ENCODE measurements at regions not wholly inside any gene's neighbourhood (a gene's known extent, or its start where the extent isn't known, plus 50 kb on each side); places are given as distances from the start of the nearest gene placed in this dataset.

GRCh38 chr10:84053626-84054025, 85.7 kb upstream of the GHITM start:
- TF ChIP-seq, protein P1, sequence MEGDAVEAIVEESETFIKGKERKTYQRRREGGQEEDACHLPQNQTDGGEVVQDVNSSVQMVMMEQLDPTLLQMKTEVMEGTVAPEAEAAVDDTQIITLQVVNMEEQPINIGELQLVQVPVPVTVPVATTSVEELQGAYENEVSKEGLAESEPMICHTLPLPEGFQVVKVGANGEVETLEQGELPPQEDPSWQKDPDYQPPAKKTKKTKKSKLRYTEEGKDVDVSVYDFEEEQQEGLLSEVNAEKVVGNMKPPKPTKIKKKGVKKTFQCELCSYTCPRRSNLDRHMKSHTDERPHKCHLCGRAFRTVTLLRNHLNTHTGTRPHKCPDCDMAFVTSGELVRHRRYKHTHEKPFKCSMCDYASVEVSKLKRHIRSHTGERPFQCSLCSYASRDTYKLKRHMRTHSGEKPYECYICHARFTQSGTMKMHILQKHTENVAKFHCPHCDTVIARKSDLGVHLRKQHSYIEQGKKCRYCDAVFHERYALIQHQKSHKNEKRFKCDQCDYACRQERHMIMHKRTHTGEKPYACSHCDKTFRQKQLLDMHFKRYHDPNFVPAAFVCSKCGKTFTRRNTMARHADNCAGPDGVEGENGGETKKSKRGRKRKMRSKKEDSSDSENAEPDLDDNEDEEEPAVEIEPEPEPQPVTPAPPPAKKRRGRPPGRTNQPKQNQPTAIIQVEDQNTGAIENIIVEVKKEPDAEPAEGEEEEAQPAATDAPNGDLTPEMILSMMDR (IDR thresholded peaks at IDR 0.05; ENCODE audit: insufficient read depth, low read length, poor library complexity, severe bottlenecking): no peak
- no peak for TF ChIP-seq EZH2phosphoT487 (conservative IDR thresholded peaks at IDR 0.05; ENCODE audit: low read length)

All from SU-DHL-6 (cell line).